ENCODE measurements at regions not wholly inside any gene's neighbourhood (a gene's known extent, or its start where the extent isn't known, plus 50 kb on each side); places are given as distances from the start of the nearest gene placed in this dataset.

GRCh38 chr16:79833559-79833958 lies 233.0 kb upstream of the MAF start:
- no peak for DNase-seq (ENCODE audit: low read depth)

- DNase-seq (ENCODE audit: low read depth): peak; percentile 65
These were observed 226.4 kb upstream of the MAF start for GRCh38 chr16:79826732-79827475.

DNA sequence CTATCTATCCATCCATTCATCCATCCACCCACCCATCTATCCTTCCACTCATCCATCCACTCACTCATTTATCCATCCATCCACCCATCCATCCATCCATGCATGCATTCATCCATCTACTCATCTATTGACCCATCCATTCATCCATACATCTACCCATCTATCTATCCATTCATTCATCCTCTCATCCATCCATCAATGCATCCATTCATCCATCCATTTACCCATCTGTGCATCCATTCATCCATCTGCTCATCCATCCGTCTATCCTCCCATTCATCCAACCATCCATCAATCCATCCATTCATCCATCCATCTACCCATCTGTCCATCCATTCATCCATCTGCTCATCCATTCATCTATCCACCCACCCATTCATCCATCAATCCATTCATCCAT lies 224.5 kb upstream of the MAF start:
- DNase-seq (ENCODE audit: low read depth): no peak

- DNase-seq (ENCODE audit: low read depth): no peak
These were observed 223.1 kb upstream of the MAF start for GRCh38 chr16:79823639-79824038.

GRCh38 chr16:79821911-79822310 lies 221.4 kb upstream of the MAF start:
- DNase-seq (ENCODE audit: low read depth): no peak

GRCh38 chr16:79816081-79816497 lies 215.6 kb upstream of the MAF start:
- no peak for DNase-seq (ENCODE audit: low read depth)

- no peak for DNase-seq (ENCODE audit: low read depth)
These were observed 214.5 kb upstream of the MAF start for GRCh38 chr16:79815049-79815448.

- no peak for DNase-seq (ENCODE audit: low read depth)
These were observed 213.6 kb upstream of the MAF start for GRCh38 chr16:79814124-79814523.

GRCh38 chr16:79811541-79811940 lies 211.0 kb upstream of the MAF start:
- no peak for DNase-seq (ENCODE audit: low read depth)

DNA sequence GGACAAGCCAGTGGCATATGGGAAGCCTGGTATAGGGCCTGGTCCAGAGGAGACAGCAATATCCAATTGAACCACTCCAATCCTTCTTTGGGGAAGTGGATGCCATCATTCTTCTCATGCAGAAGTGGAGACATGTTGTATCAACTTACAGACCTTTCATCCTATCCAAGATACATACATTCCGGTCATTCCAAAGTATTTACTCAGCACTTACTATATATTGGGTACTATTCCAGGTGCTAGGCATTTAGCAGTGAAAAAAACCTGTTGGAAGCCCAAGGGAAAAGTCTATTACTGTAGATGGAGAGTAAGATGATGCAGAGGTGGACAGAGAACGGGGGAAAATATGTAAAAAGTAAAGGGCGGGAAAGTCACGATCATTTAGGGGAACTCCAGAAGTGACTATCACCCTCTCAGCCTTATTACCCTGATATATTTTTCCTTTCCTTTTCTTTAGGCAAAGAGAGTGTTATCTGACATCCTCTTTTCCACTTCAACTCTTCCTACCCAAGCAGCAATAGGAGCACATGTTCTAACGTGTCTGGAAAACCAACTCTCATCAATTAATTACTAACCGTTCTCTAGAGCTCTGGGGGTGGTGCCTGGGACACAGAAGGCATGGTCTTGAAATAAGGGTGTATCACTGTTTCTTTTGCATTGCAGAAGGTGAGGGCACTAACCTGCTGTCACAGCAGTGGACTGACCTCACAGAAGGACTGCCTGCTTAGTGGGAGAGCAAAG lies 210.1 kb upstream of the MAF start:
- DNase-seq (ENCODE audit: low read depth): no peak

DNA sequence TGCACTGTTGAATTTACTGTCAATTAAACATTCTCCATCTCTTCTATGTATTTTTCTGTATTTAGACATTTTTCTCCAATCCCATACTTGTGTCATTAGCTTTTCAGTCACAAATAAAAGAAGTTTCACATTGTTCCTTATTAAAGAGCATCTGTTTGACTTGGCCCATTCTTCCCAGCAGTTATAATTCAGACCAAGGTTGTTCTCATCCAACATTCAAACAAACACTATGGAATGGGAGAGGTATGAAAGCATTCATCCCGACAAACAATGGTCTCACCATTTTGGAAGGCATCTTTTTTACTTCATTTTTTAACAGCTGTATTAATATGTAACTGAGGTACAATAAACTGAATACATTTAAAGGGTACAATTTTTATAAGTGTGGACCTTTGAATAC lies 208.8 kb upstream of the MAF start:
- no peak for DNase-seq (ENCODE audit: low read depth)

DNA sequence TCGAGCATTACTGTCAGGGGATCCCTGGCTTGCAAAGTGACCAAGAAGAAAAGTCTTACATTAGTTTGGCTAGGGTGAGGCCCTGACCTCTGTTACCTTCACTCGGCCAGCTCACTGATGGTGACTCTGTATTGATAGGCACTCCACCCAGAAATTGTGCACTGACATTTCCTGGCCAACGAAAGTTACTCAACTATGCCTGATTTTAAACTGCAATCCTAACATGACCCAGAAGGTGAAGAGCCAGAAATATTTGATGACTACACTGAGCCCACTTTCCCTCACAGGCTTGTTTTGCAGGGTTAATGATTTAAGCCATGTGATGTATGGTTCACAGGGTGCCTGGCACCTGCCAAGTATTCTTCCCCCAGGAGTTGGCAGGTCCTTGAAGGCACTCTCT lies 208.2 kb upstream of the MAF start:
- no peak for DNase-seq (ENCODE audit: low read depth)

GRCh38 chr16:79806757-79807156 lies 206.2 kb upstream of the MAF start:
- DNase-seq (ENCODE audit: low read depth): no peak

DNA sequence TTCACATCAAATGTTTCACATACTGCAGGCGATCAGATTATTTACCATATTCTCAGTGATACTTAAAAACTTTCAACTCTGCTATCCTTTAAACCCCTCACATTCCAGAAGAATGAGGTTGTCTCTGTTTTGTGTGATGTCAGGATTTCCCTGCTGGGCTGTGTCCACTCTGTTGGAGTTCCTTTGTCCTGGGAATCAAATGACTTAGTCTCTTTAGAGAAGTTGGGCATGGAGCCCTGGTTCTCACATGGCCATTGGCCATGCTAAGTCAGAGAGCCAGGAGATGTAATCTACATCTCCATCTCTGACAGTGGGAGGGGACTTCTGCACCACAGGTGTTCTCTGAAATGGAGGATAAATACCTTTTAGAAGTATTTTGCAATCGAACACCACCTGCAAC lies 205.1 kb upstream of the MAF start:
- DNase-seq (ENCODE audit: low read depth): no peak

DNA sequence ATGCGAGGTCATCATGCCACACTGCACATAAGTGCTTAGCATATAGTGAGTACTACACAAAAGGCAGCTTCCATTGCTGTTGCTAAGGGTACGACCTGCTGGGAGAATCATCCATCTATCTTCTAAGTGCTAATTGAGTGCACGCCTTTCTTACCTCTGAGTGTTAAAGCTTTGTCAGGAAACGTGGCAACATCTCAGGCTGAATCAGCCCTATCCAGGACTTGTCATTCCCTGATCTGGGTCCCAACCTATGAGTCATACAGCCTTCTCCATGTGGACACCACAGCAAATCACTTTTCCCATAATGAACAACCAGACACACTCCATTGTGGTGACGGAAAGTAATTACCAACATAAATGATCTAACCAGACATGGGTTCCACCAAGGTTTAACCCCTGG lies 201.1 kb upstream of the MAF start:
- DNase-seq (ENCODE audit: low read depth): no peak

DNA sequence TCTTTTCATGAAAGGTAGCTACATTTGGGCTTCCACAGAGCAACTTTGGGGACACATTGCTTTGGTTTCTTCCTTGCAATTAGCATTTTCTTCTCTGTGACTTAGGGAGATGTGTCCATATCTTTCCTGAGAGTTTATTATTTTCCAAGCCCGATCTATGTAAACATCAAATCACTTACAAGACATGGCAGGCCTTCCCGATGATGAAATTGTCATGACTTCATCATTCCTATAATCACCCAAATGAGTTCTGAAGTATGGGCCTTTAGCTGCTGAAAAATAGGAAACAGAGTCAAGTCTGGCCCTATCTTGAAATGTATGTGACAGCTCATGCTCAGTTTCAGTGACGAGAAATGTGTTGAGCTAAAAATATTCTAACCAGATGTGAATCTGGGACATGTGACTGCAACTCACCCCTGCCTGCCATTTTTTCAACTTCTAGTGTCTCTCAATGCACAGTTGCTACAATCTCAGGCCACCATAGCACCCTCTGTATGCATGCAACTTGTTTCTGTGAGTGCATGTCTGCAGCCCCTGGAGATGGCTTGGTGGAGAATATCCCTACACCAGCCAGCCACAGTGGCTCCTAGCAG lies 199.6 kb upstream of the MAF start:
- DNase-seq (ENCODE audit: low read depth): no peak

- DNase-seq (ENCODE audit: low read depth): no peak
These were observed 198.0 kb upstream of the MAF start for GRCh38 chr16:79798416-79799053.

- no peak for DNase-seq (ENCODE audit: low read depth)
These were observed 196.9 kb upstream of the MAF start for GRCh38 chr16:79797486-79797885.

GRCh38 chr16:79795556-79795955 lies 195.0 kb upstream of the MAF start:
- no peak for DNase-seq (ENCODE audit: low read depth)

DNA sequence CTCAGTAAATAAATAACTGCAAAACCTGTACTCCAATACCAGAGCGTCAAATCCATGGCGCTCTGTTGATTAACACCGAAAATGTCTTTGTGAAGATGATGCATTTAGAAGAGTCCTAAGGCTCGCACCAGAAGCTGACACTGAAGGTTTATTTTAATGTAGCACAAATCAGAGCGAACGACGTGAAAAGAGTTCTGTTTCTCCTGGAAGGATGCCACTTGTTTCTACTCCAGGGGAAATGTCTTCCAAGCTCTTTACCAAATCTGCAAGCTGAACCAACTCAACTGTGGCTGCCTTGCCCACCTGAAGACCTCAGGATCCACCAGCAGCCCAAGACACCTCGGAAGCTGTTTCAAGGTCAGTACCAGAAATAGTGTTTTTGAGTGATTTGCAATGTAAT lies 194.4 kb upstream of the MAF start:
- no peak for DNase-seq (ENCODE audit: low read depth)

DNA sequence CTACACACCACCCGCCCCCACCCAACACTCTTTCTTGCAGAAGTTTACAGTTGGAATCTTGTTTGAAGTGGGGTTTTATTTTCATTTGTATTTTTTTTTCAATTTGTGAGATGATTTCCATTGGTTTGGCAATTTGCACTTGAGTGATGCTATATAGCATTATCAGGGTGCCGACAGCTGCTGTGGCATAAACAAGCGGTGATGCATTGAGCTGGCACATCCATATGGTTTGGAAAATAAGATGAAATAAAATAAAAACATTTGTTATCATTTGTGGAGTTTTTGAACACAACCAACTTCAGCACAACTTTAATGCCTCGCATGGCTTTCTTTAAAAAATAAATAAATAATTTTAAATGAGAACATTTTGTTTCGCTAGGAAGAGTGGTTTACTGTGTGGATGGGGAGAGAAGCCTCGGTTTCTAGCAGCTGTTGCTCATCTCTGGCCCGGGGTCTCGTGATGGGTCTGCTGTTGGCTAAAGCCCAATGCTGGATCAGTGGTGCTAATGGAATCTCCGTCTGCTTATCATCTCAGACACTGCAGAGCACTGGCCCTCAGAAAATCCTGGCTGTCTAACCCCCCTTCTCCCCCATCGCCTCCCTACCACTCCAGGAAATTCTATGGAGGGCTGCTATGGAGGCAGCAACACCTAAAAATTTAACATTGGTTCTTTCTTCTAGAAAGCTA lies 192.3 kb upstream of the MAF start:
- DNase-seq (ENCODE audit: low read depth): no peak

DNA sequence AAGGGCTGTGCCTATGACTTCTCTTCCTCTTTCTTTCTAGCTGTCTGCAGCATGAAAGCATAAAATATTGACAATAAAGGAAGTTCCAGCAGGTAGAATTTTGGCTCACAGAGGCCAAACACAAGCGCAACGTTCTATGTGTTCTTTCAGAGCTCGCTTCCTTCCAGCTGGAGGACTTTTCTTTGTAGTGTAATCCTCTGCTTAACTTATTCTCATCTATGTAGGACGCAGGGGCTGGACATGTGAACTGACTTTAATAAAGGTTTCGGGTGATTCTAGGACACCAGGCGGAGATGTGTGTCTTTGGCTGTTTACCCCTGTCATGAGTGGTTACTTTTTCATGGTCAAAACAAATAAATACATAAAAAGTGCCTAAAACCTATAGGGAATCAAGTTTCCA lies 191.5 kb upstream of the MAF start:
- DNase-seq (ENCODE audit: low read depth): peak; percentile 6

Measured in fibroblast of gingiva (primary cell).